Body of pancreas (tissue), 4 donors: ENCODE measurements at regions not wholly inside any gene's neighbourhood (a gene's known extent, or its start where the extent isn't known, plus 50 kb on each side); places are given as distances from the start of the nearest gene placed in this dataset.

ENCODE experiments used
- ATAC-seq: fragments of 150-250 bp; one replicate; pipeline ENCODE4 v1.9.1; 2016
- DNase-seq, 4 donors: peaks; one replicate each; pipeline ENCODE4 v3.0.0-alpha.2; 2019
- H3K27ac ChIP-seq, 4 donors: fragments of 200-600 bp; sonication (generic); 1 replicate in 3 of 4; 2 replicates in 1 of 4; pipeline versions ENCODE4 v1.5.1 to v1.6.1; 2016 to 2019; ENCODE audit warnings: mild to moderate bottlenecking in 1 of 4, mixed read lengths in 1 of 4, moderate library complexity in 1 of 4
- H3K27me3 ChIP-seq, 2 donors: fragments of 200-600 bp; sonication (generic); one replicate each; pipeline ENCODE4 v1.6.0; 2016; ENCODE audit warnings: mild to moderate bottlenecking in 1 of 2
- H3K36me3 ChIP-seq, 2 donors: fragments of 200-600 bp; sonication (generic); replicated peaks in 1 of 2; 2 replicates each; pipeline ENCODE4 v1.5.1; 2016; ENCODE audit warnings: low read depth in 2 of 2; ENCODE audit not compliant: insufficient read depth in 1 of 2
- H3K4me1 ChIP-seq: fragments of 200-600 bp; sonication (generic); one replicate; pipeline ENCODE4 v1.6.0; 2016
- H3K4me3 ChIP-seq, 2 donors: fragments of 200-600 bp; sonication (generic); 1 replicate in 1 of 2; 2 replicates in 1 of 2; pipeline ENCODE4 v1.5.1; 2016 to 2019
- H3K9me3 ChIP-seq, 3 donors: fragments of 200-600 bp; sonication (generic); 1 replicate in 2 of 3; 2 replicates in 1 of 3; pipeline ENCODE4 v1.5.1; 2016
- POLR2A ChIP-seq, 3 donors: fragments of 450-650 bp; IDR thresholded peaks; one replicate each; pipeline ENCODE4 v1.6.1; 2016; ENCODE audit warnings: antibody characterized with exemption in 3 of 3, mild to moderate bottlenecking in 2 of 3
- WGBS, 2 donors: methylation state at CpG; one replicate each; pipeline ENCODE4 v1.1.5; 2017; 5-methylcytosine and 5-hydroxymethylcytosine counted together
- intact Hi-C: fragments of 100-400 bp; cut with DNase I; formaldehyde crosslinking; loops from one replicate; pipeline ENCODE4 v1.15.1; 2023
- TF ChIP-seq, protein P1 (sequence below), 7 experiments: fragments of 450-650 bp in 4 of 7; fragments of 200-600 bp in 3 of 7; sonication (generic) in 3 of 7; IDR thresholded peaks; one replicate each; pipeline ENCODE4 v1.5.1; 2016 to 2019; ENCODE audit warnings: antibody characterized with exemption in 7 of 7

DNA sequence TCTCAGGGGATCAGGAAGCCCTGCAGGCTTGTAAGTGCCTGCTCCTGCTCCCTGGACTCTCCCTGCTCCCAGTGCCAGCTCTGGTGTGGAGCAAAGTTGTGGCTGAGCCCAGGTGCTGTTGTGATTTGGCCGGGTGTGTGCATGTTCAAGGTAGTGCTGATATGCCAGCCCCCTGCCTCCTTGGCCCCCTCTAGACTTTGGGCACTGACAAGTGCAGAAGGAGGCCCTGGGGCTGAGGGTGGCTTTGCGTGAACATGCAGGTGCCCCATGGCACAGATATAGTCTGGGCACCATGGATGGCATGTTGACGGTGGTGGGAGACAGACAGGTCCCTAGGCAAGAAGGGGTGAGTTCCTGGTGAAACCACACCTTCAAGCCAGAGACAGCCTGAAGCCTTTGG is 441.6 kb upstream of the CDH8 start:
- ATAC-seq: no peak
- no peak for DNase-seq
- H3K27ac ChIP-seq: no peak overlapping the region
- H3K36me3 ChIP-seq: no peaks in the 10 kb centered on the region
- H3K27me3 ChIP-seq: no peaks in the 10 kb centered on the region
- intact Hi-C loops: no loop called here
- no peaks in the 10 kb centered on the region for H3K4me1 ChIP-seq
- no peak overlapping the region for H3K4me3 ChIP-seq
- WGBS, 2 donors: 58 to 92% methylated on average over 2 to 3 of the region's 3 CpGs
- TF ChIP-seq, protein P1, sequence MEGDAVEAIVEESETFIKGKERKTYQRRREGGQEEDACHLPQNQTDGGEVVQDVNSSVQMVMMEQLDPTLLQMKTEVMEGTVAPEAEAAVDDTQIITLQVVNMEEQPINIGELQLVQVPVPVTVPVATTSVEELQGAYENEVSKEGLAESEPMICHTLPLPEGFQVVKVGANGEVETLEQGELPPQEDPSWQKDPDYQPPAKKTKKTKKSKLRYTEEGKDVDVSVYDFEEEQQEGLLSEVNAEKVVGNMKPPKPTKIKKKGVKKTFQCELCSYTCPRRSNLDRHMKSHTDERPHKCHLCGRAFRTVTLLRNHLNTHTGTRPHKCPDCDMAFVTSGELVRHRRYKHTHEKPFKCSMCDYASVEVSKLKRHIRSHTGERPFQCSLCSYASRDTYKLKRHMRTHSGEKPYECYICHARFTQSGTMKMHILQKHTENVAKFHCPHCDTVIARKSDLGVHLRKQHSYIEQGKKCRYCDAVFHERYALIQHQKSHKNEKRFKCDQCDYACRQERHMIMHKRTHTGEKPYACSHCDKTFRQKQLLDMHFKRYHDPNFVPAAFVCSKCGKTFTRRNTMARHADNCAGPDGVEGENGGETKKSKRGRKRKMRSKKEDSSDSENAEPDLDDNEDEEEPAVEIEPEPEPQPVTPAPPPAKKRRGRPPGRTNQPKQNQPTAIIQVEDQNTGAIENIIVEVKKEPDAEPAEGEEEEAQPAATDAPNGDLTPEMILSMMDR (IDR thresholded peaks at IDR 0.05): no peak
- TF ChIP-seq POLR2A (IDR thresholded peaks at IDR 0.05): no peak
- H3K9me3 ChIP-seq: peaks cover 0 to 13% (median 0%) of the 10 kb centered on the region in 3 donors

DNA sequence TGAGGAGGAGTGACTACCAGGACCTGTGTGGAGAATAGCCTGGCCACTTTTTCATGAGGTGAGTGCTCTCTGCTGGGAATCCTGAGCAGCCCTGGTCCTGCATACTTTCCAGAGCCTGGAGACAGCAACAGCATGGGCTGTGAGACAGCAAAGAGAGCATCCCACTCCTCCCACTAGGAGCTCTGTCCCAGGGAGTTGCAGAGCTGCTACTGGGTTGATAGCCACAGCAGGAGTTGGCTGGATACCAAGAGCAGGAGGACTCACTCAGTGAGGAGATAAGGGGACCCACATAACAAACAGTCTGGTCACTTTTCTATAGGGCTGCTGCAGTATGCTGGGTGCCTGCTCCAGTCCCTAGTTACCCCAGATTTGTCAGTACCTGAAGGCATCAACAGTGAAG is 439.3 kb upstream of the CDH8 start:
- Histone ChIP-seq H3K9me3 (peaks cover 0 to 17% (median 0%) of the 10 kb centered on the region in 3 donors), H3K27me3 (no peaks in the 10 kb centered on the region), H3K36me3 (no peaks in the 10 kb centered on the region), H3K4me1 (no peaks in the 10 kb centered on the region), H3K4me3 (no peak overlapping the region), H3K27ac (no peak overlapping the region)
- DNase-seq (no peak), ATAC-seq (no peak)
- intact Hi-C loops: no loop called here
- no peak for TF ChIP-seq POLR2A (IDR thresholded peaks at IDR 0.05)
- TF ChIP-seq, protein P1 (IDR thresholded peaks at IDR 0.05): no peak

DNA sequence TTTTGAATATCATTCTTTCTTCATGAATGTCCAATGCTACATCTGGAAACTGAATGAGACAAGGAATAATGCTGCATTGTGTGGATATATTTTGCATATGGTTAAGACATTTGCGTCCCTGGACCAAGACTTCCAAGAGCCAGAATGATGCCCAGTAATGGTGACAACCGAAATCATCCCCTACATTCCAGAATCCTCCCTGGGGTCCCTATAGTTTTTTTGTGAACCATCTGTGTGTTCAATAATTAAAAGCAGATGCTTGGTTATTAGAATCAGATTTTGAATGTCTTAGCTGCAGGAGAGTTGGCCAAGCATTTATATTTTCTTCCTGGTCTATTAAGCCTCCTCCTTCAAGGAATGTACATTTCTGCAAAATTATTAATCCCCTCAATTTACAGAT is 426.7 kb upstream of the CDH8 start:
- WGBS, 2 donors: 39 to 46% methylated on average over 2 of the region's 2 CpGs
- Histone ChIP-seq H3K27ac (no peak overlapping the region), H3K4me3 (no peak overlapping the region), H3K9me3 (peaks cover 0 to 3% (median 0%) of the 10 kb centered on the region in 3 donors), H3K27me3 (no peaks in the 10 kb centered on the region), H3K4me1 (no peaks in the 10 kb centered on the region), H3K36me3 (no peaks in the 10 kb centered on the region)
- no peak for ATAC-seq
- intact Hi-C loops: no loop called here
- TF ChIP-seq, protein P1 (IDR thresholded peaks at IDR 0.05): no peak
- TF ChIP-seq POLR2A (IDR thresholded peaks at IDR 0.05): no peak
- DNase-seq: no peak

DNA sequence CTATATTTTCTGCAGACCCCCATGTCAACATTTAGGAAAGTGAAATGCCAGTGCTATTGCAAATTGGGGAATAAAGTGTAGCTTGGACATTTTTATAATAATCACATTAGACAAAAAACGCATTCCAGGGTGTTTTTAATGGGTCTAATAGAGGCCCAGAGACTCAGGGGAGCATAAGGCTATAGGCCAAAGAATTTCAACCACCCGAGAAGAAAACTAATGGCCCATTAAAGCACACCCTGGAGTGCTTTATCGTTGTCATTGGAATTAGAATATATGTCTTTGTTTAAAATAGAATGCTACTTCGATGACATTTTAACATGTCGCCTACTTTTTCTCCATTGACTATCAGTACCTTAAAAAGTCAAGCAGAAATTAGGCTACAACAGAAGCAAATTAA is 414.1 kb upstream of the CDH8 start:
- no peak for TF ChIP-seq POLR2A (IDR thresholded peaks at IDR 0.05)
- TF ChIP-seq, protein P1 (IDR thresholded peaks at IDR 0.05): no peak
- H3K9me3 ChIP-seq: no peaks in the 10 kb centered on the region
- intact Hi-C loops: no loop called here
- DNase-seq (no peak), ATAC-seq (no peak)
- no peaks in the 10 kb centered on the region for H3K4me1 ChIP-seq
- H3K27ac ChIP-seq: no peak overlapping the region
- H3K4me3 ChIP-seq: no peak overlapping the region
- H3K27me3 ChIP-seq: no peaks in the 10 kb centered on the region
- WGBS, 2 donors: 29 to 38% methylated on average over 5 of the region's 5 CpGs
- H3K36me3 ChIP-seq: no peaks in the 10 kb centered on the region

DNA sequence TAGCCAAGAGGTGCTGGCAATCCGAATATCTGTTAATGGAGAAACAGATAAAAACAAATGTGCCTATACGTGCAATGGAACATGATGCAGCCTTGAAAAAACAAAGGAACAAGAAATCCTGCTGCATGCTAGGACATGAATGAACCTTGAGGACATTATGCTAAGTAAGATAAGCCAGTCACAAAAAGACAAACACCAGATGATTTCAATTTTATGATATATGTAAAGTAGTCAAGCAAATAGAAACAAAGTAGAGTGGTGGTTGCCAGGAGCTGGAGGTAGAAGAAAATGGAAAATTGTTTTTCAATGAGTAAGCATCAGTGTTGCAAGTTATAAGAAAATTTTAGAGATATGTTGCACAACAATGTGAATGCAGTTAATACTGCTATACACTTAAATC is 409.7 kb upstream of the CDH8 start:
- no peaks in the 10 kb centered on the region for H3K36me3 ChIP-seq
- intact Hi-C loops: no loop called here
- WGBS, 2 donors: 24 to 31% methylated on average over 2 of the region's 2 CpGs
- no peaks in the 10 kb centered on the region for H3K4me1 ChIP-seq
- TF ChIP-seq POLR2A (IDR thresholded peaks at IDR 0.05): no peak
- TF ChIP-seq, protein P1 (IDR thresholded peaks at IDR 0.05): no peak
- no peak overlapping the region for H3K4me3 ChIP-seq
- ATAC-seq (no peak), DNase-seq (no peak)
- no peak overlapping the region for H3K27ac ChIP-seq
- no peaks in the 10 kb centered on the region for H3K9me3 ChIP-seq
- no peaks in the 10 kb centered on the region for H3K27me3 ChIP-seq
